ENCODE measurements at regions not wholly inside any gene's neighbourhood (a gene's known extent, or its start where the extent isn't known, plus 50 kb on each side); places are given as distances from the start of the nearest gene placed in this dataset.

GRCh38 chr15:81957698-81958097 lies 88.1 kb downstream of the MEX3B start:
- TF ChIP-seq, protein P1, sequence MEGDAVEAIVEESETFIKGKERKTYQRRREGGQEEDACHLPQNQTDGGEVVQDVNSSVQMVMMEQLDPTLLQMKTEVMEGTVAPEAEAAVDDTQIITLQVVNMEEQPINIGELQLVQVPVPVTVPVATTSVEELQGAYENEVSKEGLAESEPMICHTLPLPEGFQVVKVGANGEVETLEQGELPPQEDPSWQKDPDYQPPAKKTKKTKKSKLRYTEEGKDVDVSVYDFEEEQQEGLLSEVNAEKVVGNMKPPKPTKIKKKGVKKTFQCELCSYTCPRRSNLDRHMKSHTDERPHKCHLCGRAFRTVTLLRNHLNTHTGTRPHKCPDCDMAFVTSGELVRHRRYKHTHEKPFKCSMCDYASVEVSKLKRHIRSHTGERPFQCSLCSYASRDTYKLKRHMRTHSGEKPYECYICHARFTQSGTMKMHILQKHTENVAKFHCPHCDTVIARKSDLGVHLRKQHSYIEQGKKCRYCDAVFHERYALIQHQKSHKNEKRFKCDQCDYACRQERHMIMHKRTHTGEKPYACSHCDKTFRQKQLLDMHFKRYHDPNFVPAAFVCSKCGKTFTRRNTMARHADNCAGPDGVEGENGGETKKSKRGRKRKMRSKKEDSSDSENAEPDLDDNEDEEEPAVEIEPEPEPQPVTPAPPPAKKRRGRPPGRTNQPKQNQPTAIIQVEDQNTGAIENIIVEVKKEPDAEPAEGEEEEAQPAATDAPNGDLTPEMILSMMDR (conservative IDR thresholded peaks at IDR 0.05; ENCODE audit: low read depth in 2 of 2): no peak
- TF ChIP-seq, protein P2, sequence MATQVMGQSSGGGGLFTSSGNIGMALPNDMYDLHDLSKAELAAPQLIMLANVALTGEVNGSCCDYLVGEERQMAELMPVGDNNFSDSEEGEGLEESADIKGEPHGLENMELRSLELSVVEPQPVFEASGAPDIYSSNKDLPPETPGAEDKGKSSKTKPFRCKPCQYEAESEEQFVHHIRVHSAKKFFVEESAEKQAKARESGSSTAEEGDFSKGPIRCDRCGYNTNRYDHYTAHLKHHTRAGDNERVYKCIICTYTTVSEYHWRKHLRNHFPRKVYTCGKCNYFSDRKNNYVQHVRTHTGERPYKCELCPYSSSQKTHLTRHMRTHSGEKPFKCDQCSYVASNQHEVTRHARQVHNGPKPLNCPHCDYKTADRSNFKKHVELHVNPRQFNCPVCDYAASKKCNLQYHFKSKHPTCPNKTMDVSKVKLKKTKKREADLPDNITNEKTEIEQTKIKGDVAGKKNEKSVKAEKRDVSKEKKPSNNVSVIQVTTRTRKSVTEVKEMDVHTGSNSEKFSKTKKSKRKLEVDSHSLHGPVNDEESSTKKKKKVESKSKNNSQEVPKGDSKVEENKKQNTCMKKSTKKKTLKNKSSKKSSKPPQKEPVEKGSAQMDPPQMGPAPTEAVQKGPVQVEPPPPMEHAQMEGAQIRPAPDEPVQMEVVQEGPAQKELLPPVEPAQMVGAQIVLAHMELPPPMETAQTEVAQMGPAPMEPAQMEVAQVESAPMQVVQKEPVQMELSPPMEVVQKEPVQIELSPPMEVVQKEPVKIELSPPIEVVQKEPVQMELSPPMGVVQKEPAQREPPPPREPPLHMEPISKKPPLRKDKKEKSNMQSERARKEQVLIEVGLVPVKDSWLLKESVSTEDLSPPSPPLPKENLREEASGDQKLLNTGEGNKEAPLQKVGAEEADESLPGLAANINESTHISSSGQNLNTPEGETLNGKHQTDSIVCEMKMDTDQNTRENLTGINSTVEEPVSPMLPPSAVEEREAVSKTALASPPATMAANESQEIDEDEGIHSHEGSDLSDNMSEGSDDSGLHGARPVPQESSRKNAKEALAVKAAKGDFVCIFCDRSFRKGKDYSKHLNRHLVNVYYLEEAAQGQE (IDR thresholded peaks at IDR 0.05; ENCODE audit: unreplicated experiment): no peak
- TF ChIP-seq EZH2phosphoT487 (IDR thresholded peaks at IDR 0.05; ENCODE audit: unreplicated experiment): no peak
- no peak for TF ChIP-seq POLR2AphosphoS5 (IDR thresholded peaks at IDR 0.05; ENCODE audit: low read depth)
- TF ChIP-seq CREB1 (CRISPR knock-in tag; IDR thresholded peaks at IDR 0.05; ENCODE audit: low read depth): no peak
- TF ChIP-seq ZNF462 (CRISPR knock-in tag; IDR thresholded peaks at IDR 0.05): no peak
- TF ChIP-seq EZH2 (IDR thresholded peaks at IDR 0.05; ENCODE audit: low read depth, unreplicated experiment): no peak
- no peak for TF ChIP-seq STAT1 (IDR thresholded peaks at IDR 0.05; ENCODE audit: unreplicated experiment)

Measured in GM23338 (cell line).